PC-9 (cell line): ENCODE measurements at regions not wholly inside any gene's neighbourhood (a gene's known extent, or its start where the extent isn't known, plus 50 kb on each side); places are given as distances from the start of the nearest gene placed in this dataset.

ENCODE experiments used
- CTCF ChIP-seq: fragments of 200-600 bp; sonication (generic); conservative IDR thresholded peaks from 2 replicates; pipeline ENCODE4 v1.6.1; 2017; ENCODE audit warnings: mixed run types, antibody characterized with exemption, mild to moderate bottlenecking, moderate library complexity
- EZH2 ChIP-seq: fragments of 200-600 bp; sonication (generic); IDR thresholded peaks from 2 replicates; pipeline ENCODE4 v1.8.0; 2017; ENCODE audit warnings: antibody characterized with exemption, low read depth

DNA sequence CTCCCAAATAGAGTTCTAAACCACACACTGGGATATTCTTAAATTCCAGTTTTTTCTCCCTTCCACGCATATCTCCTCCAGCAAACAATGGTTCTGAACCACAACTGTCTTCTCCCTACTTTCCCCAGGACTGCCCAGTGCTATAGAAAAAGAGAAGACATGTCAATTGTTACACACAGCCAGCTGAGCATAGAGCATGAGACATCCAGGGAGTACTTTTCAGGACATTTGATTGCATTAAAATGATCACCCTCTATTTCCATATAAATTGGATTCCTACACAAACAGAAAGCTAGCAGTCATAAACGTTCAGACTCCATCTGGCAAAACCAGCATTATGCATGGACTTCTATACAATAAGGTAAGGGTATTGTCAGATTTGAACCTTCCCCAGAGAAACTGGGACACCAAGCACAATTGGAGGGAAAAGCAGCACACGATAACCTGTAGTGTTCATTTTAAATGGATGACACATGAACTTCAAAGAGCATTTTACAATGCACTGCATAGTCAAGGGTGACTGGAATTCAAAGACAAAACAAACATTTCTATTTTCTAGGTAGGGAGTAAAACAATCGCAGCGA, 93.1 kb upstream of the HEY2 start:
- TF ChIP-seq CTCF = no peak
- TF ChIP-seq EZH2 = no peak
